Activated CD4-positive, alpha-beta T cell treated with anti-CD3 and anti-CD28 coated beads, Interleukin-2, amount 50 U/mL, for 48 hours (primary cell): ENCODE measurements at regions not wholly inside any gene's neighbourhood (a gene's known extent, or its start where the extent isn't known, plus 50 kb on each side); places are given as distances from the start of the nearest gene placed in this dataset.

Source experiments
- DNase-seq, 2 experiments: peaks; one replicate each; pipeline ENCODE4 v3.0.0-alpha.2; 2020

DNA sequence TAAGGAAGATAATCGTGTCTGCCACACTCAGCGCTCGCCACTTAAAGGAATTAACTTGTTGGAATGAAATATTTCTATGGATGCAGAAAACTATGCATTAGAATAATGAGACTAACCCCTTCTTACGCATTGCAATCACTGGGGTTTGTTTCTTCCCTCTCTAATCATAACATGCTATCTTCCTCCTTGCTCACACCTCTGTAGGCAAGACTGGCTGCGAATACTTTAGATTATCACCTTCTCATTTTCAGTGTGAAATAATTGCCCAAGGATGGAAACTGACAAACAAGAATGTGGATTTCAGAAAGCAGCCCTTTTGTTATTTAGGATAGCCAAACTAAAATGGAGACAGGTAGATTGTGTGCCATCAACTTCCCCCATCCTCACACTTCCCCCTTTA lies 349.4 kb downstream of the MID1IP1 start:
- DNase-seq: no peak

DNA sequence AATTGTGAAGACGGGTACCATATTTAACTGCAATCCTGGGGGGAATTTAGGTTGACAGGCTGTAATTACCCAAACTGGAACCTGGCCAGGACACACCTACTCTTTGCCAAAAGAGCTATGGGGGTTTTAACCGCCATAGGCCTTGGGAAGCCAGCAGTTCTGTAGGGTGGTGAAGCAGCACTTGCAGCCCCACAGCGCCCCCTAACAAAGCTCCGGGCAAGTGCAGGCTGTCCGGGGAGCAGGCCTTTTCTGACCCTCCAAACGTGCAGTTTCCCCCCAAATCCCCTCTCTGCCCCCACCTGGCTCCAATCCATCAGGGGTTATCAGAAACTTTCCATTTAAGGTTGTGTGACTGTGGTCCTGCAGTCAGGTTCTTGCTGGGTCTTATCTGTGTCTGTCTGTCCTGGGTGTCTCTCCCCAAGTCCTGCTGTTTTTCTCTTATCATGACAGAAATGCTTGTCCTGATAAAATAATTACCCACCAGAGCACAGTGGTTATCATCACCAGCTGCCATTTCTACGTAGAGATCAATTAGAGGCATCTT lies 350.9 kb downstream of the MID1IP1 start:
- DNase-seq: peak; percentile 46 to 54

DNA sequence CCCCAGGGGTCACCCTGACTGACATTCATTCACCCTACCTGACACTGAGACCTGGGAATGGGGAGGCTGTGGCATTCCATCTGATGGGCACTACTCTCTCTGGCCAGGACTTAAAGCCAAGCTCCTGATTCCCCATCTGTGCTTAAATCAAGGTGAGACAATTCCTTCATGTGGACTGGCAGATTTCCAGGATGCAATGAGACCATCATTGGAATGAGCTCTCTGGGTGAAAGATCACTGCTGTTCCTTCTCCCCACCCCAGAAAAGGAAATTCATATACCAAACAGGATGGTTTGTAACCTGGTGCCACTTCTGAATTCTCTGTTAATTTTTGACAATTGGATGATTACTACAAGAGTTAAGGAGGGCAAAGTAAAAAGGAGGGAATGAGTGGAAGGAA lies 354.8 kb downstream of the MID1IP1 start:
- DNase-seq: no peak

DNA sequence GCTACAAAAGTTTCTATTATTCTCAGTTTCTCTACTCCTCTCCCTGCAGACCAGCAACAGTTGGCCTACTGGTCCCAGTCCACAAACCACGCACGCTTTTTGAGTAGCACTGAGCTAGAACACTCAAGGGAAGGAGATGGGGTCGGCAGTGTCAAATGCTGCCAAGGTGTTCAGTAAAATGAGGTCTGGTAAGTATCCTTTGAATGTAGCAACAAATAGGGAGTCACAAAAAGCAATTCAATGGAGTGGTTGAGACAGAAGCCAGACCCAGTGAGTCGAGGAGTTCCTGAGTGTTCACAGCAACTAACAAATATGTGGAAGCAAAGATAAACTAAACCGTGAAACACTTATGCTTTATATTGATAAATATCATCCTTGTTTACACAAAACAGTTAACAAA lies 355.7 kb downstream of the MID1IP1 start:
- DNase-seq: no peak

DNA sequence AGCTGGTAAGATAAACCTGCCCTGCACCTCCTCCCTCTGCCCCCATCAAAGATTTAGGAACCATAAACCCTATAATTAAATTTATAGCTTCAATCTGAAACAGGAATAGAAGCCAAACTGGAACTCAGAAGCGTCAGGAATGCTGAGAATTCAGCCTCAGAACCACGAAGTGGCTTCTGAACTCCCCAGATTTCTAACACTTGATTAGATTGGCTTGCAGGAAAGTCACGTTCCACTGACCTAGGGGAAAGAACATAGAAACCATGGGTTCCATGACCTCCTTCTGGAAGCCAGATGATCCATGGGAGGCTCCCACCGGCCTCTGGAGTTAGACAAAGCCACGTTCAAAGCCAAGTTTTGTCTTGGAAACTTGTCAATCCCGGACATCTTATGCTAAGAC lies 356.5 kb downstream of the MID1IP1 start:
- DNase-seq: no peak

DNA sequence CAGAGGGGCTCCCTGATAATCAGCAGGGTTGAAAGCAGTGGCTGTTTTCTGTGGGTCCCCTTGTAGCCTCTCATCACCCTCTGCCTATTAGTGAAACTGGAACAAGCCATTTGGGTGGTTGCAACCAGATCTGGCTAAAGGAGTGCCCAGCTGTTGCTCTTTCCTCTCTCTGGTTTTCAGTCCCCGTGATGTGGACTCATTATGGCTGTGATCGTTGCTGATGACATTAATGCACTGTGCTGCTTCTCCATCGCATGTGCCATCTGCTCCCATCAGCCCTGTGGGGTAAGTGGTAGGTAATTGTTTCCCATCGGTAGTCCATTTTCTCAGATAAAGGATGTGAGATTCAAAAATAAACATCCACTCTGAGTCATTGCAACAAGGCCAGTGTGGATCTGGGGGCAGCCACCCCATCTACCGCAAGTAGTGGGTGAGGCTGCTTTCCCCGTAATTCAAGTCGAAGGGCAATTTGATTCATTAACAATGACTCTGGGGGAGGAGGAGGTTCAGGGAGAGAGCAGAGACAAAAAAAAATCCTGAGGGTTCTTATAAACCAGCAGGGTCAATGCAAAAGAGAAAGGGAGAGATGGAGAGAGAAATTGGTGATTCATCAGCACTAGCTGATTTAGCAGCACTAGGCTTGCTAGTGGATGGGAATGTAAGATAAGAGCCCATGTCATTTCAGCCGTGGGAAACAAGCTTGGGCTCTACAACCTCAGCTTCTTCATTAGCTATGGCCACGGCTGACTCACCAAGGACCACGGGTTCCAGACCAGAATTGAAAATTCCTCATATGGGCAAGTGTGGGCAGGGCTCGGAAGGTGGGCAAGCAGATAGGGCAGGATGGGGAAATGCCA lies 357.8 kb downstream of the MID1IP1 start:
- no peak for DNase-seq

DNA sequence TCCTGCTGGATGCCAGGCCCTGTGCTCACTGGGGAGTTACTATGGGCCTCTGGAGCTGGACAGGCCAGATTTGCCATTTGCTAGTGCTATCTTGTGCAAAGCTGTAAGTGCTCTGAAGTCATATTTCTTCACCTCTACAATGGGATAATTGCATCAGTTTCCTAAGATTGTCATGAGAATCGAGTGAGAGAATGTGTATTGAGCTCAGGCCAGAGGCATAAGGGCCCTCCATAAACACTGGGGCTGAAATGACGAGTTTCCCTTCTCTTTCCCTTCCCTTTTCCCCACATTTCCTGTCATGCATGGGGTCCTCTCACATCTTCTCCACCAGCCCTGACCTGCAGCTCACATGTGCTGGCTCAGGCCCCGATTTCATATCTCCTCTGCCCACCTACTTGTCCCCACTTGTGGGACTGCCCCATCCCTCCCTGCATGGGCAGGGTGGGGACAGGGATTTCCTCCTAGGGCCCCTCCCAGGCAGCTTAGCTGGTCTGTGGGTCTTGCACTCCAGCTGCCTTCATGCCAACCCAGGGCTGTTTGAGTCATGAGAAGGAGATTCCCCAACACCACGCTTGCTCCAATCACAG lies 358.8 kb downstream of the MID1IP1 start:
- no peak for DNase-seq

DNA sequence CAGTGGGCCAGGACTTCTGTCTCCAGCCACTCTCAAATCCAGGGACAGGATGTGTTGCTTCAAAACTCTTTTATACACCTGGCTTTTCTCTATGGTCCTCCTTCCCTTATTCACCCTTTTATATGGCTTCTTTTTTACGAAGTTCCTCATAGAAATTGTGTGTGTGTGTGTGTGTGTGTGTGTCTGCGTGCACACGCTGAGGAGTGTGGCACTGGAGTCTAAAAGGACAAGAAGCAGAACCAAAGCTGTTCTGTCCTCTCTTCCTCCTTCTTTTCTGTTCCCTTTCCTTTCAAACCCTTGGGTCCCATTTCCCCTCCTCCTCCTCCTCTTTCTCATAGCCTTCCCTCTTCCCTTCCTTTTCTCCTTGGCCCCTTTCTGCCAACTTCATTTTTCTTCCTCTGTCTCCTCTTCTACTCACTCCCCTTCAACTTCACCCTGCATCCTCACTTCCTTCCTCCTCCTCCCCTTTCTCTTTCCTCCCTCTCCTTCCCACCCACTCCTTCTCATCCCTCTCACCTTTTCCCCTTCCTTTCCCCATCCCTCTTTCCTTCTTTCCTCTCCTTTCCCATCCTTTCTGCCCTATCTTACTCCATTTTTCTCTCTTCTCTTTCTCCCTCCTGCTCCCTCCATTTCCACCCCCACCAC lies 360.5 kb downstream of the MID1IP1 start:
- no peak for DNase-seq

DNA sequence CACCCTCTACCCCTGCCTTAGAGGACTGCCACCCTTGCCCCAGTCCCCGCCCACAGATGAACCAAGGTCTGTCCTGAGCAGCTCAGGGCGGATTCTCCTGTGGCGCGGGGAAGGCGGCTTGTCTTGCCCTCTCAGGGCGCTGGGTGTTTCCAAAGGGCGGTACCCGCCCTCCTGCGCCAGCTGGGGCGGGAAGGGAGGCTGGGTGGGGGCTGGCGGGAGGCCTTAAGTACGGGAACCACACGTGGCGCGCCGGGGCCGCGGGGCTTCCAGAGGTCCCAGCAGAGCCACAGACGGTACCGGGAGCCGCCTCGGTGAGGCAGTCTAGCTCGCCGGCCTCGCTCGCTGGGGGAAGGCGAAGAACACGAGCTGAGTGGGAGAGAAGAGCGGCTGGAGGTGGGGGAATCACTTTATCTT lies 361.1 kb downstream of the MID1IP1 start:
- peak; percentile 53 to 57 for DNase-seq

DNA sequence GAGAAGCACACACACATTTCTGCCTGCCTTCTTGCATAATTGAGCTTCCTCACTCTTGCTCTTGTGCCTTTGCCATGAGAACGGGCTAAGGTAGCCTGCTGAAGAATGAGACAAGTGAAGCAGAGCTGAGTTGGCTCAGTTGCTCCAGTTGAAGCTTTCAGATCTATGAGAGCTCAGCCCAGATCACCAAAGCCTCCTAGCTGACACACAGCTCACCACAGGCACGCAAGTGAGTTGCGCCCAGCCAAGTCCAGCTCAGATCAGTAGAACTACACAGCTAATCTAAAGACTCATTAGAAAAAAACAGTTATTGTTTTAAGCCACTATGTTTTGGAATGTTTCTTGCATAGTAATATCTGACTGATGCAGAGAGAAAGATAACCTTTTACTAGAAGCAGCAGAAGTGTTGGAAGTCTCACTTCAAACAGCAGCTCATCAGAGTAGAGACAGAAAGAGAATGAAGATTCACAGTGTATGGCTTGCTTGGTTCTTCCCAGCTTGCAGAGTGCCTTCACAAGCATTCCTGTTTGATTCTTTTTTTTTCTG lies 362.4 kb downstream of the MID1IP1 start:
- peak; percentile 33 to 55 for DNase-seq

DNA sequence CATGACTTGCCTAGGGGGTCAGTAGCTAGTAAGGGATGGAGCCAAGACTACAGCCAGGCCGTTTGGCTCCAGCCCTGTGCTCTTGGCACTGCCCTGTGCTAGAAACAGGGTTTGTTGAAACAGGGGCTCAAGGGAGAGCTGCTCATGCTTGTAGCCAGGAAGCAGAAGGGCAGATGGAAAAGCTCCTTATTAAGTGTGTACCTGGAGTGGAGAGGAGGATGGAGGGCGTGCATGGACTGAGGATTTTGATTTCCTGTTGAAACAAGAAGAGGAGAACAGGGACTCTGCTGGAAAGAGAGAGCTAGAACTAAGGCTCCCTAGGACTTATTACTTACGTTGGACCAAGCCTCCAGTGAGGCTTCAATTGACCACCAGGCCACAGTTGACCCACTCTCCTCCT lies 363.0 kb downstream of the MID1IP1 start:
- no peak for DNase-seq

DNA sequence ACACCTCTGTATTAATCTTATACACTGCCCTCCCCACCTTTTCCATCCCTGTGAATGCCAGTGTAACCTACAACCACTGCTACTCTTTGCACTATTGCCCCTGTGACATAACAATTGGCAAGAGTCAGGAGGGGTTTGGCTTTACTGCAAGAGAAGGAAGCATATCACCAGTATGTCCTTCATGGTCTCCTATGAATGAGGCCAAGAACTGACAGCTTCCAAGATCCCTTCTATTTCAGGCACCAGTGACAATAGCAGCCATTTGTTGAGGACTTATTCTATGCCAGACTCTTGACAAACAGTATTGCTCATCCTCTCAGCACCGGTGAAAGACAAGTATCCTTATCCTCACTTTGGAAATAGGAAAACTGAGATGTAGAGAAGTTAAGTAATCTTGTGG lies 363.9 kb downstream of the MID1IP1 start:
- no peak for DNase-seq

DNA sequence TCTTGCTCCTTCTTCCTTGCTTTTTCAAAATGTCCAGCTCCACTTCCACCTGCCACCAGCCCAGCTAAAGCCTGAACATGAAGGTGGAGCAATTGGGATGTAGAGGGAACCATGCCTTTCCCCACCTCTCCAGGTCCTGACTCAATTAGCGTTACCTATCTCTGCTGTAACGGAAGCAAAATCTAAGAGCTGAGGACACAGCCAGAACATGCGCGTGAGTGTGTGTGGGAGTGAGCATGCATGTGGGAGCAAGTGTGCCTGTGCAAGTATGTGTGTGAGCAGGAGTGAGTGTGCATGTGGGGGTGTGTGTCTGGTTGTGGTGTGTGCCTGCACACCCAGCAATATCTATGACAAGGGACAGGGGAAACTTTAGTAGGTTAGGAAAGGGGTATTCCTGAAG lies 364.5 kb downstream of the MID1IP1 start:
- no peak for DNase-seq

DNA sequence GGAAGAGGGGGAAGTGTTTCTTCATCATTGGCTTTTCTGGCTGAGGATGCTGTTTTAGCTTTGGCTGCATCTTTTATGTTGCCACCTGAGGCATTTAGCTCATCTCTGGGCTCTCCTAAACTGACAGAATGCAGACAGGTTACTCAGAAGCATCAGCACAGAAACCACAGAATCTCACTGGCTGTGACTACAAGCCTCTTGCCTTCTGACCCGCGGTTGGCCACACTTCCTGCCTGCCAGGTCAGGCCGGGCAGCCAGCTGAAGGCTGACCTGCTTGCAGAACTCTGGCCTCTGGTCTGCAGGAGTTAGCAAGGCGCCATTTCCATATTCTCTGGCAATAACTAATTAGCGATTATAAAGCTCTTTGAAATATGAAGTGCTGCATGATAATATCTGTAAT lies 366.5 kb downstream of the MID1IP1 start:
- no peak for DNase-seq

DNA sequence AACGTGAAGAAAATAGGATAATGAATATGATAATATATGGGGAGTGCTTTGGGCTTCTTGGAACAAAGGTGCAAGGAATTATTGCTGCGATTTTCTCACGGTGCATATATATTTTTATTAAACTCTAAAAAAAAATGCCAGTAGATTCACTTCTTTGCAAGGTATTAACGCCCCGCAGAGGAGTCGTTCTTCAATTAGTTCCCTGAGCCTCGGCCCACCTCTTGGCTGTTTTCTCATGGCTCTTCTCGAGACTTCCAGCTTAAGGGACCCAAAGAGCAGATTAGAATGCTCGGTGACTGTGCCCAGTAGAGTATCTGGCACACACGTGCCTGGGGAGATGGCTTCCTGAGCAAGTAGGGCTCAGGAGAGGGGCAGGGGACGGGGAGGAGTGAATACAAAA lies 367.4 kb downstream of the MID1IP1 start:
- DNase-seq: no peak

DNA sequence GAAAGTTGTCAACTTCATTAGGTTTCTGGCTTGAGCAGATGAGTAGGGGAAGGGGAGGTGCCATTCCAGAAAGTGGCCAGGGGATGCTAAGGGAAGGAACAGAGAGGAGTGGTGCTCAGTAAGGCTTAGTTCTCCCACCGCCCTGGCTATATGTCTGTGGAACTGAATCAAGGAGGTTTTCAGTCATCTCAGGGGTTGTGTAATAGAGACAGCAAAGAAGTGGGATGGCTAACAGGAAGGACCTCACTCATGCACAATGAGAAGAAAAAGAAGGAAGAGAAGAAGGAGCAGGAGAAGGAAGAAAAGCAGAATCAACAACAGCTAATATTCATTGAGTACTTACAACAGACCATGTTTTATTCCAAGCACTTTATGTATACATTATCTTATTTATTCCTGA lies 368.7 kb downstream of the MID1IP1 start:
- no peak for DNase-seq

DNA sequence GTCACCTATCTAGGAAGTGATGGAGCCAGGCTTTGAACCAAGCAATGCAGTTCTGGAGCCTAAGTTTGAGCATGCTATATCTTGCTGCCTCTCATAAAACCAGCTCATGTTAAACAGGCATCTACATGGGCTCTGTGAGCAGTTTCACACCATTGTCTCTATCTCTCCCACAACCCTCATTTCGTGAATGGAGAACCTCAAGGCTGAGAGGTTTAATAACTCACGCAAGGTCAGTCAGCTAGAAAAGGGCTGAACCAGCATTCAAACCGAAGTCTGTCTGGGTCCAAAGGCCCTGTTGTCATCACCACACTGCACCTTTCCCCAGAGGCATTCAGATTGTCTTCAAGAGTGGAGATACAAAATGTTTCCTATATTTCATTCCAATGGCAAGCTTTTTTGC lies 369.2 kb downstream of the MID1IP1 start:
- DNase-seq: no peak

DNA sequence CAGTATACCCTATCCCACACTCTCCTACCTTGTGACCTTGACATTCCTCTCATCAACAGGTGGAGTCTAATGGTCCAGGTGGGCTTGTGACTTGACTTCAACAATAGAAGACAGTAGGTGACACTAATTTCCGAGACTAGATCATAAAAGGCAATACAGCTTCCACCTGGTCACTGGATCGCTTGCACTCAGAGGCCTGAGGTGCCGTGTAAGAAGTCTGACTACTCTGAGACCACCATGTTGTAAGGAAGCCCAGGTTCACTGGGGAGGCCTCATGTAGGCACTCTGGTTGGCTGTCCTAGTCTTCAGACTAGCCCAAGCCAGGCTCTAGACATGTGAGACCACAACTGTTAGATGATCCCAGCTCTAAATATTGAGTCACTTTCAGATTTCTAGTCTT lies 370.4 kb downstream of the MID1IP1 start:
- no peak for DNase-seq

DNA sequence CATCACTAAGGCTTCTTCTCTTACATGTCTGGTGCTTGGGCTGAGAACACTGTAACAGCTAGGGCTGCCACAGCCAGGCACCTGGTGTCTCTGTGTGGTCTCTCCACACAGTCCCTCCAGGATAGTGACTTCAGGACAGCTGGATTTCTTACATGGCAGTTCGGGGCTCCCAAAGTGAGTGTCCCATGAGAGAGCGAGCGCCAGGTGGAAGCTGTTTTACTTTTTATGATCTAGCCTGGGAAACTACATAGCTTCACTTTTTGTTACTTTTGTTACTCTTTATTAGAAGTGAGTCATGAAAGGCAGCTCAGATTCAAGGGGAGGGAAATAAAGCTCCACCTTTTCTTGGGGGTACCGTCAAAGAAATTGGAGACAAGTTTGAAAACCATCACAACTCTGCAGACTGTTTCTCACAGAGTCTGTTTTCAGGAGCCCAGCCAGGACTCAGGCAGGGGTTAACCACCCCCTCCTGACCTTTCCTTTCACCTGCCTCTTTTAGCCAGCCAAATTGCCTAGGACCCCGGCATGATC lies 373.0 kb downstream of the MID1IP1 start:
- DNase-seq: no peak

DNA sequence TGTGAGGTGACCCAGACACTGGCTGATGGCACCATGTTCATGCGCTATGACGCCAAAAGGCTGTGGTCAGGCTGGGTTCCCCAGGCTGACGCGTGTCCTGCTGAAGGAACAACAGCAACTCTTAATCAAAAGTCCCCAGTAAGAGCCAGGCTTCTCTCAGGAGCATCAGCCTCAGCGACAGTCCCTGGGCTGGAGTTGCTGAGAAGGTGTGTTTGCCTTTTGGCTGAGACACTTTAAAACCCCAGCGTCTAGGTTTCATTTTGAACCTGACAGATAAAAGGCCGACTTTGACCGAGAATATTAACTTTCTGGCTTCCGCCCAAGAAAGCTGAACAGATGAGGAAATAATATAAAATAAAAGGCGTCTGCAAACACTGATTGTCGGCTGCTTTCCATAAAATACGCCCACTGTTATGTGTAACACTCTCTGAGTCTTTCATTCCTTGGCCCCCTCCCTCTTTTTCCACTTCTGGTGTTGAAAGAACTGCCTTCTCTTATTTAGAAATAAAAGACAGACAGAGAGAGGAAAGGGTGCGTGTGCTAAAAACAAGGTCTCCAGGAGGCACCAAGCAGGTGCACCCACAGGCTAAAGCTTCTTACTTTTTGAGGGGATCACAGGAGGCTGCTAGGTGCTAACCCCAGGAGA lies 373.6 kb downstream of the MID1IP1 start:
- DNase-seq: peak; percentile 32 to 47

DNA sequence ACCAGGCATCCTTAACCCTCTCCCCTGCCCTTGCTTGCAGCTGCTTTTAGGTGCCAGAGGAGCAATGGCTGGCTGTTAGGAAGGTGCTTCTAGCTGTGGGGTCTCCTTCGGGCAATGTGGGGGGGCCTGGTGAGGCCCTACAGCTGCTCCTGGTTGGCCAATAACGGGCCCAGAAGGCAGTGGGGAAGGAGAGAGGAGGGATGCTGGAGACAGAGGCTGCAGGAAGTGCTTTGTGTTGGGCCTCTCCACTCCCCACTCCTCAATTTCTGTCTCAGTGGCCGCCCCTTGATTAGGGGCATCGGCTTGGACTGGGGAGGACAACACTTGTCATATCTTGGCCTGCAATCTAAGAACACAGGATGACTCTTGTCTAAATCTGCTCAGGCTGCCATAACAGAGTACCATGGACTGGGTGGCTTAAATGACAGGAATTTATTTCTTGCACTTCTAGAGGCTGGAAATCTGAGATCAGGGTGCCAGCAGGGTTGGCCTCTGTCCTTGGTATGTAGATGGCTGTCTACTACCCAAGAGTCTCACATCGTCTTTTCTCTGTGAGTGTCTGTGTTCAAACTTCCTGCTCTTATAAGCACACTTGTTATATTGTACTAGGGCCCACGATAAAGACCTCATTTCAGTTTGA lies 374.3 kb downstream of the MID1IP1 start:
- no peak for DNase-seq

DNA sequence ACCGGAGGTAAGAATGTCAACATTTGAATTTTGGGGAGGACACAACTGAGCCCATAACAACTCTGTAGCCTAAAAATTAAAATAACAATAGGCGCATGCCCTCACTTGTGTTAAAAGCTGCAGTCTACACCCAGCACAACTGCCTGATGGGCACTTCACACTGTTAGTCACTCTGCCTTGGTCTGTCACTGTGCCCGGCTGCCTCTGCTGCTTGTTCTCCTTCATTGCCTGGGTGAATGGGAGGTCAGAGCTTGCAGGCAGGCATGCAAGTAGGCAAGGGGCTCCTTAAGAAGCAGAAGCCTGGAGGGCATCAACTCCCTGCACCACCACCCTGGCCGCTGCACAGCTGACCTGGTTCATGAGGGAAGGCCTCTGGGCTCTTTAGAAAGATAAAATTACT lies 374.8 kb downstream of the MID1IP1 start:
- no peak for DNase-seq
